H1 (cell line): ENCODE measurements at regions not wholly inside any gene's neighbourhood (a gene's known extent, or its start where the extent isn't known, plus 50 kb on each side); places are given as distances from the start of the nearest gene placed in this dataset.

Experiments
- CTCF ChIA-PET: fragments of 300-600 bp; sonication (Branson Sonifier 250); formaldehyde crosslinking; loops from one replicate; lab custom pipeline; 2021; ENCODE audit not compliant: partially characterized antibody; lab: Charles Lee
- POLR2A ChIA-PET: fragments of 300-600 bp; sonication (Branson Sonifier 250); formaldehyde crosslinking; loops from one replicate; lab custom pipeline; 2021; ENCODE audit warnings: inconsistent platforms; ENCODE audit not compliant: partially characterized antibody; lab: Charles Lee
- DNase-seq, 2 experiments: peaks; one replicate each; pipeline versions ENCODE4 v3.0.0 to v3.0.0-alpha.2; 2010 to 2022; ENCODE audit warnings: low spot score in 2 of 2, low read depth in 1 of 2, mixed read lengths in 1 of 2
- FAIRE-seq: peaks from 2 replicates; lab custom pipeline; 2011; peaks lifted over from hg19 to GRCh38; lab: Jason Lieb, UNC
- H2AFZ ChIP-seq: 2 replicates; pipeline ENCODE4 v1.8.1; 2012; ENCODE audit warnings: low read length, inconsistent platforms
- H2AK5ac ChIP-seq: 2 replicates; pipeline ENCODE4 v1.6.1; 2013; ENCODE audit warnings: low read depth, low read length
- H2BK120ac ChIP-seq: replicated peaks from 2 replicates; pipeline ENCODE3; 2013; ENCODE audit warnings: low read depth, low read length, inconsistent platforms
- H2BK12ac ChIP-seq: 2 replicates; pipeline ENCODE4 v1.6.1; 2013; ENCODE audit warnings: low read depth, low read length
- H2BK15ac ChIP-seq: 2 replicates; pipeline ENCODE4 v1.6.1; 2013; ENCODE audit warnings: low read length
- H2BK20ac ChIP-seq: 2 replicates; pipeline ENCODE4 v1.6.1; 2013; ENCODE audit warnings: low read length
- H2BK5ac ChIP-seq: 2 replicates; pipeline ENCODE4 v1.6.1; 2013; ENCODE audit warnings: low read depth, low read length
- H3K14ac ChIP-seq: 2 replicates; pipeline ENCODE4 v1.6.1; 2013; ENCODE audit warnings: inconsistent platforms; ENCODE audit not compliant: insufficient read length
- H3K18ac ChIP-seq: 2 replicates; pipeline ENCODE4 v1.6.1; 2013; ENCODE audit warnings: low read length; ENCODE audit errors: extremely low read depth
- H3K23ac ChIP-seq: 2 replicates; pipeline ENCODE4 v1.6.1; 2013; ENCODE audit warnings: inconsistent platforms; ENCODE audit not compliant: insufficient read length
- H3K23me2 ChIP-seq: 2 replicates; pipeline ENCODE4 v1.6.1; 2013; ENCODE audit warnings: low read depth, low read length
- H3K27ac ChIP-seq: 2 replicates; pipeline ENCODE4 v1.6.1; 2011; ENCODE audit warnings: low read depth, low read length, inconsistent platforms
- H3K27me3 ChIP-seq, 4 experiments: replicated peaks in 1 of 4; 1 replicate in 1 of 4; 2 replicates in 3 of 4; pipeline versions ENCODE4 v1.6.1 to v1.8.1; 2011 to 2013; ENCODE audit warnings: low read length in 3 of 4, mild to moderate bottlenecking in 3 of 4, inconsistent platforms in 2 of 4, mixed read lengths in 2 of 4, moderate library complexity in 1 of 4; ENCODE audit not compliant: control insufficient read depth in 3 of 4, insufficient read depth in 3 of 4; ENCODE audit errors: extremely low read depth in 1 of 4
- H3K36me3 ChIP-seq, 4 experiments: 2 replicates each; pipeline versions ENCODE4 v1.6.1 to v1.8.1; 2011 to 2013; ENCODE audit warnings: mild to moderate bottlenecking in 4 of 4, low read length in 3 of 4, moderate library complexity in 2 of 4, control low read depth in 1 of 4, inconsistent platforms in 1 of 4; ENCODE audit not compliant: insufficient read depth in 4 of 4, control insufficient read depth in 2 of 4
- H3K4ac ChIP-seq: replicated peaks from 2 replicates; pipeline ENCODE3; 2013; ENCODE audit warnings: low read length, low read depth, mixed read lengths, inconsistent platforms; ENCODE audit not compliant: insufficient read length
- H3K4me1 ChIP-seq, 4 experiments: replicated peaks in 1 of 4; 1 replicate in 1 of 4; 2 replicates in 3 of 4; pipeline versions ENCODE4 v1.6.1 to v1.8.1; 2011 to 2013; ENCODE audit warnings: low read length in 3 of 4, inconsistent platforms in 2 of 4, mixed read lengths in 1 of 4; ENCODE audit not compliant: insufficient read depth in 4 of 4, control insufficient read depth in 3 of 4
- H3K4me2 ChIP-seq, 2 experiments: 2 replicates each; pipeline versions ENCODE4 v1.6.1 to v1.8.1; 2011 to 2013; ENCODE audit warnings: low read depth in 2 of 2, low read length in 2 of 2, control low read depth in 1 of 2, inconsistent platforms in 1 of 2, mild to moderate bottlenecking in 1 of 2; ENCODE audit not compliant: insufficient read depth in 1 of 2
- H3K4me3 ChIP-seq, 4 experiments: fragments of 200-600, 300-600 bp in 1 of 4; sonication (generic), shearing (Covaris generic), sonication (Bioruptor Twin) in 1 of 4; 2 replicates each; pipeline versions ENCODE4 v1.5.1 to v1.8.1; 2011 to 2016; ENCODE audit warnings: low read length in 4 of 4, low read depth in 3 of 4, control low read depth in 2 of 4, inconsistent platforms in 2 of 4, mild to moderate bottlenecking in 2 of 4, mixed read lengths in 1 of 4, moderate library complexity in 1 of 4; ENCODE audit not compliant: insufficient read depth in 2 of 4; ENCODE audit errors: extremely low read depth in 1 of 4
- H3K56ac ChIP-seq: replicated peaks from 2 replicates; pipeline ENCODE3; 2013; ENCODE audit warnings: low read depth, mild to moderate bottlenecking, mixed read lengths, low read length, inconsistent platforms; ENCODE audit not compliant: insufficient read length
- H3K79me1 ChIP-seq: 2 replicates; pipeline ENCODE4 v1.6.1; 2013; ENCODE audit warnings: low read depth, low read length, control low read depth
- H3K79me2 ChIP-seq, 2 experiments: 2 replicates each; pipeline versions ENCODE4 v1.6.1 to v1.8.1; 2012 to 2013; ENCODE audit warnings: low read length in 2 of 2, mild to moderate bottlenecking in 2 of 2, inconsistent platforms in 1 of 2; ENCODE audit not compliant: insufficient read depth in 2 of 2, control insufficient read depth in 1 of 2
- H3K9ac ChIP-seq, 4 experiments: replicated peaks in 1 of 4; 1 replicate in 1 of 4; 2 replicates in 3 of 4; pipeline versions ENCODE4 v1.6.1 to v1.8.1; 2011 to 2013; ENCODE audit warnings: low read depth in 3 of 4, low read length in 3 of 4, control low read depth in 2 of 4, mild to moderate bottlenecking in 2 of 4, moderate library complexity in 2 of 4, inconsistent platforms in 1 of 4; ENCODE audit errors: extremely low read depth in 1 of 4
- H3K9me3 ChIP-seq, 2 experiments: 2 replicates each; pipeline versions ENCODE4 v1.6.1 to v1.8.1; 2012 to 2013; ENCODE audit warnings: mild to moderate bottlenecking in 2 of 2, moderate library complexity in 2 of 2, control low read depth in 1 of 2, inconsistent platforms in 1 of 2, low read depth in 1 of 2, low read length in 1 of 2, mixed read lengths in 1 of 2; ENCODE audit not compliant: insufficient read depth in 2 of 2
- H4K20me1 ChIP-seq, 2 experiments: replicated peaks in 1 of 2; 2 replicates each; pipeline versions ENCODE3 to v1.8.1; 2011 to 2013; ENCODE audit warnings: inconsistent platforms in 2 of 2, low read length in 2 of 2, mild to moderate bottlenecking in 1 of 2; ENCODE audit not compliant: insufficient read depth in 2 of 2, control insufficient read depth in 1 of 2
- H4K5ac ChIP-seq: 2 replicates; pipeline ENCODE4 v1.6.1; 2013; ENCODE audit warnings: low read length, low read depth, mixed read lengths, inconsistent platforms; ENCODE audit not compliant: insufficient read length
- H4K8ac ChIP-seq: 2 replicates; pipeline ENCODE4 v1.8.0; 2013; ENCODE audit warnings: mild to moderate bottlenecking, moderate library complexity, low read length, inconsistent platforms; ENCODE audit not compliant: insufficient read depth; ENCODE audit errors: extremely low read depth
- H4K91ac ChIP-seq: replicated peaks from 2 replicates; pipeline ENCODE3; 2013; ENCODE audit warnings: low read length, mixed read lengths, inconsistent platforms; ENCODE audit not compliant: insufficient read length
- CREB1 ChIP-seq: IDR thresholded peaks from 2 replicates; pipeline ENCODE4 v1.6.1; 2012; ENCODE audit warnings: inconsistent platforms
- WGBS, 2 experiments: shearing (Covaris generic) in 1 of 2; methylation state at CpG; one replicate each; pipeline versions ENCODE4 v1.1.6 to v1.1.7; 2013 to 2015; ENCODE audit warnings: low lambda C conversion rate in 2 of 2, mixed read lengths in 2 of 2, inconsistent platforms in 1 of 2, low coverage in 1 of 2, missing lambda C conversion rate in 1 of 2; ENCODE audit not compliant: insufficient replicate concordance in 2 of 2, insufficient coverage in 1 of 2, insufficient read length in 1 of 2; ENCODE audit errors: extremely low coverage in 1 of 2, missing lambda C conversion rate in 1 of 2; 5-methylcytosine and 5-hydroxymethylcytosine counted together
- TF ChIP-seq, protein P1 (sequence below): IDR thresholded peaks from 2 replicates; pipeline ENCODE4 v1.6.1; 2011; ENCODE audit warnings: low read length, improper control_type of control experiment

DNA sequence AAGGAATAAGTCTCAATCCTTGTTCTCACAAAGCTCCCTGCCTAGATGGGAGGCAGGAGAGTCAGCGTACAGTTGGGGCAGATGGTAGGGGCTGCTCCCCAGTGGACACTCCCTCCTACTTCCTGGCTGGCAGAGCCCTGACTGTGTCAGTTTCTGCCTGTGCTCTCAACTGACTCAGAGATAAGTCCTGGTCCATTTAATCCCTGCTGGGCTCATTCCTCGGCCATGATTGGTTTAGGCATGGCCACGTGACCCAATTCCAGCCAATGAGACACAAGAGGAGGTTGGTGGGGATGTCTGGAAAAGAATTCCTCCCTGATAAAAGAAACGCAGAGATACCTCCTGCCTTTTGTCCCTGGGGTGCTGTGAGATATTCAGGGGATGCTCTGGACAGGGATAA is 118.1 kb upstream of the SLC6A11 start:
- DNase-seq: no peak
- WGBS, 2 experiments: 74% methylated on average over 4 of the region's 4 CpGs; no CpG with 5 or more reads in 1 of the 2 experiments
- Histone ChIP-seq H3K4ac (no peak overlapping the region), H3K4me1 (peaks cover 0 to 2% (median 0%) of the 10 kb centered on the region in 4 experiments; a peak in 1 of 7 replicates), H2AFZ (peak overlapping the region; percentile 40; the same call in 1 of the 2 replicates), H4K8ac (no peak overlapping the region), H3K9ac (no peak overlapping the region), H2BK20ac (no peak overlapping the region), H2BK5ac (no peak overlapping the region), H3K18ac (no peak overlapping the region), H3K27ac (no peak overlapping the region), H3K9me3 (no peaks in the 10 kb centered on the region), H3K14ac (no peak overlapping the region), H4K20me1 (no peaks in the 10 kb centered on the region), H3K56ac (no peak overlapping the region), H3K4me2 (no peak overlapping the region), H2AK5ac (no peak overlapping the region), H3K27me3 (peaks cover 0 to 6% (median 3%) of the 10 kb centered on the region in 4 experiments; a peak in 3 of 7 replicates), H3K36me3 (no peaks in the 10 kb centered on the region)
- ChIA-PET CTCF (interaction anchor here (2.1 to 2.9 kb wide), 2 partner anchors 9 to 41 kb away, joined by 6 to 16 read pairs; no protein-coding TSS in a partner anchor), POLR2A (no interaction called here)
- TF ChIP-seq, protein P1, sequence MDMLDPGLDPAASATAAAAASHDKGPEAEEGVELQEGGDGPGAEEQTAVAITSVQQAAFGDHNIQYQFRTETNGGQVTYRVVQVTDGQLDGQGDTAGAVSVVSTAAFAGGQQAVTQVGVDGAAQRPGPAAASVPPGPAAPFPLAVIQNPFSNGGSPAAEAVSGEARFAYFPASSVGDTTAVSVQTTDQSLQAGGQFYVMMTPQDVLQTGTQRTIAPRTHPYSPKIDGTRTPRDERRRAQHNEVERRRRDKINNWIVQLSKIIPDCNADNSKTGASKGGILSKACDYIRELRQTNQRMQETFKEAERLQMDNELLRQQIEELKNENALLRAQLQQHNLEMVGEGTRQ: peak; percentile 76
- TF ChIP-seq CREB1: no peak
- TF ChIP-seq, all 59 proteins: peak for 1
- H3K4me3 ChIP-seq: no peak overlapping the region
- no peak overlapping the region for H3K23ac ChIP-seq
- H3K23me2 ChIP-seq: peaks cover 2% of the 10 kb centered on the region; the same call in 1 of the 2 replicates
- no peaks in the 10 kb centered on the region for H3K79me1 ChIP-seq
- no peak overlapping the region for H4K91ac ChIP-seq
- no peak overlapping the region for H4K5ac ChIP-seq
- H2BK15ac ChIP-seq: no peak overlapping the region
- no peak for FAIRE-seq
- H3K79me2 ChIP-seq: no peaks in the 10 kb centered on the region
- no peak overlapping the region for H2BK120ac ChIP-seq
- no peak overlapping the region for H2BK12ac ChIP-seq
